ENCODE measurements at regions not wholly inside any gene's neighbourhood (a gene's known extent, or its start where the extent isn't known, plus 50 kb on each side); places are given as distances from the start of the nearest gene placed in this dataset.

DNA sequence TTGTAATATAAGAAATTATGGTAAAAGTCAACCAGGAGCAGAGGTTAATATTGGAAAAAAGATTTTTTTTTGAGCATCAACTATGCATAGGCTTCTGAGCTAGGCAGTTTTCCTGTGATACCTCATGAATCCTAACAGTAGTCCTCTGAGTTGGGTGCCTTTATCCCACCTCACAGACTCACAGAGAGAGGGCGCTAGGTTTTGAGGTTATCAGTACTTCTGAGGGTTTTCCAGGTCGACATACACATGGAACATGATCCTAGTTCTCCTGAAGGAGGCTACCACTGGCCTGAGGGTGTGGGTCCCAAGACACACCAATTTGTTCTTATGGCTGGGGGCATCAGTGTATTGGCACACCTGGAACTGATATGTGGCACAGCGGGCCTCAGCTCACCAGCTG is 358.8 kb upstream of the JAG1 start:
- no peak for DNase-seq (ENCODE audit: low spot score)

DNA sequence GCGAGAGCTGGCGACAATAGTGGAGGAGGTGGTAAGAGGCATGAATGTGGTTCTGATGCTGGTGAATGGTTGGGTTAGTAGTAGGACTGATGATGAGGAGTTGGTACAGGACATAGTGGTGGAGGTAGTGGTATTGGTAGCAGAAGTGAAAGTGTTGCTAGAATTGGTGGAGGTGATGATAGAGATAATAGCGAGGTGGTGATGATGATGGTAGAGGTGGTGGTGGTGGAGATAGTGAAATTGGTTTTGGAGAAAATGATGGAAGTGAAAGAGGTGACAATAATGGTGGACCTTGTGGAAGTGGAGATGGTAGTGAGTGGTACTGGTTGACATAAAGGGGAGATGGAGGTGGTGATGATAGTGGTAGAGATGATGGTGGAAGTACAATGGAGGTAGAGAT is 360.2 kb upstream of the JAG1 start:
- DNase-seq (ENCODE audit: low spot score) = no peak

DNA sequence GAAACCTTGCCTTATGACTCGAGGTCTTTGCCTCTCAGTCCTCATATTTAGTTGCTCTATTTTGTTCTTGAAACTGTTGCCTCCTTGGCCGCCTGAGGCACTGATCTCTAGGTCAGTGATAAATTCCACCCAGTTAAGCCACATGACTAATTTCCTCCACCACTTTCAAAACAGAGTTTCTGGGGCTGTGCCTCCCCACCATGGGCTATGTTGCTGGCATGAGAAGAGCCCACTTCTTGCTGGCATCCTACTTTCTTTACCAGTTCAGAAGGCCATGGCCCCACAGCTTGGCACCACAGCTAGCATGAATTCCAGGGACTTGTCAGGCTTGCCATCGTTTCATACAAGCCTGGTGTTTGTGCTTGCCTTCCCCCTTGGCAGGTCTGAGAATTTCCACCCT is 361.4 kb upstream of the JAG1 start:
- no peak for DNase-seq (ENCODE audit: low spot score)

DNA sequence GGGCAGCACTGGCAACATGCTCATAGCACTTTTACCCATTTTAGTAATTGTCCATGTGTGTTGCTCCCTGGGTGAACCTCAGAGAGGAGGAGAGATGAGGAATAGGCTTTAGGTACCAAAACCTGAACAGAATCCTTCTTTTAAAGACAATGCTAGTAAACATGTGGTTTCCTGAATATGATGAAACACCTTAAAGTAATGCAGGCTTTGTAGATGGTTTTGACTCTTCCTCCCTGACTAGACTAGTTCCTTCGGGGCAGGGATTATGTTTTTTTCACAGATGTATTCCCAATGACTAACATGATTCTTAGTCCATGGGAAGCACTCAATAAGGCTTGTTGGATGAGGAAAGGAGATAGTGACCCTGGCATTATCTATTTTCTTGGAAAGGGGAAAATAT is 367.6 kb upstream of the JAG1 start:
- no peak for DNase-seq (ENCODE audit: low spot score)

DNA sequence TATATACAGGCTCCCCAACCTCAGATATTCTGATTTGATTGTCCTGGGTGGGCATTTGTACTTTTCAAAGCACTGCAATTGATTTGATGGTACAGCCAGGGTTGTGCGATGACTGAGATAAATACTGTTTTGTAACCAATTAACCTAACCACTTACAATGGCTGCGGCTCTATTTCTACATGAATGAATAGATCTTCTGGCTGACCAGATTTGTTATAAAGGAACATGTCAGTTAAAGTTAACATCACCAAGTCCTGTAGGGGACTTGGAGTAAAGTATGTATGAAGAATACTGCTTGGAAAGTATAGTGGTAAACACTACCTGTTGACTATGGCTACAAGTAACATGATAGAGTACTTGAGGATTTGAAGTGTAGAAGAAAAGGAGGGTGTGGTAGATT is 369.2 kb upstream of the JAG1 start:
- no peak for DNase-seq (ENCODE audit: low spot score)

DNA sequence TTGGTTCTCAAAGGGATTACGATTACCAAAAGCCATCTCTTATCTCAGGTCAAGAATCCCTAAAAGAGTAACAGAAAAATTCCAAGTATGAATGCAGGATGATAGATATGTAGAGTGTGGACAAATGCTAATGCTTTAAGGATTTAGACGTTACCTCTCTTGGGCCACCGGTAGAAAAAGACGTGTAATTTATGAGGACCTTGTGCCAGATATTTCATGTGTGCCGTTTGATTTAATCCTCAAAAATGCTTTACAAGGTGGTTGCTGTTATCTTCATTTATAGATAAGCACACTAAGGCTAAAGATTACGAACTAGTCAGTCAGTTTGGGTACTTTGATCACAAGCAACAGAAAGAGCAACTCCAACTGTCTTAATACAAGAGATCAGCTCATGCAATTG is 370.8 kb upstream of the JAG1 start:
- DNase-seq (ENCODE audit: low spot score) = no peak

DNA sequence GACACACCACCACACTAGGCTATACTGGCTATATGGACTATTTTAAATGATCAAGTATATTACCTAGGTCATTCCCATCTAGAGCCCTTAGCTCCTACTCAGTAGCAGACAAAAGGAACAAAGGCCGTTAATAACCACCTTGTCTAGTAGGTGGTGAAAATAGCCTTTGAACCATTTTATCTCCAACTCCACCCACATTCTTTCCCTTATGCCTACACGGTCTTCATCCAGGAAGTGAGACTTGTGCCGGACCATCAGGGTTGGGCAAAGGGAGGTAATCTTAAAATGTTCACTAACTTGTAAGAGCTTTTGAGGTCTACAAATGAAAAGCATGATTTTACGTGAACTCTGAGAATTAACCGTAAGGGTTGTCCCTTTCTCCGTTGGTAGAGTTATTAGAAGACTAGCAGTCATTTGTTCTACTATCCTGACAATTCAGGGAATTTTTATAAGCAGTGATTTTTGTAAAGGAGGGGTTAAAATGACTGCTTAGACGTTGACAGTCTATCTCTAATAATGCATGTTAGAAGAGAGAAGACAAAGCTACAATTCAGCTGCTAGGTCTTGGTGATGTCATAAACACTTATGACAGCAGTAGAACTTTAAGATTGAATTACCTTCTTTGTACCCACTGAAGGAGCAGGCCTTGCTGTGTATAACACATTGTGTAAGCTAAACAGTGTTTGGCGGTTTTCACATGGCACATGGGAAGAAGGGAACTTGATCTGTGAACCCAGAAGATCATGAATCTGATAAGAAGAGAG is 371.8 kb upstream of the JAG1 start:
- peak; percentile 70 for DNase-seq (ENCODE audit: low spot score)

DNA sequence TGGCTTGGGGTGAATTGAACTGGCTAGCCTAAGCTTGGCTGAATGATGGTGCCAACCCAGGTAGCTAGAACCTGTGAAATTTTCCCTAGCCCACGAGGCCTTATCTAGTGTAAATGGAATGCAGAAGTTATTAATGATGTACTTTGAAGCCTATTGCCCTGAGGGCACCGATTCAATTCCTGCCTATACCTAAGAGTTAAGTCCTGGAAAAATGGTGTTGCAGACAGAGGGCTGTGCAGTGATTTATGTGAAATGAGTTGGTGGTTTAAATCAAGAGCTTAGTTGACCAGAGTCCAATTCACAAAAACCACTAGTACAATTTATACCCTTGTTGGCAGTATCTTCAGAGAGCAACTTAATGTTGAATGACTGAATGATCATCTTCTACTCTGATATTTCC is 373.8 kb upstream of the JAG1 start:
- peak; percentile 20 for DNase-seq (ENCODE audit: low spot score)

DNA sequence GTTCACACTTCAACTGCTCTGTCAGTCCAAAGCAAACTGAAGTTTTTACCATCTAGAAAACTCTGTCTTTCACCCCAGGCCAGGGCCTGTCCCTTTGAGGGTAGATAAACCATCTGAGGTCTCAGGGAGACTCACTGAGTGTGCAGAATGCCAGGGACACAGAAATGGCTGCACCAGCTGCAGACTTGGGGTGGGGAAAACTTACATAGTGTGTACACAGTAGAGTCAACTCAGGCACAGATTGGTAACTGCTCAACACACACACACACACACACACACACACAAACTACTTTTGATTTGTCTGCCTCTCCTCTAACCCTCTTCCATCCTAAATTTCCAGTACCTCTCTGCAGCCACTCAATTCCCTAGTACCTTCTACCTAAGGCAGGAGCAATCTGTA is 374.9 kb upstream of the JAG1 start:
- no peak for DNase-seq (ENCODE audit: low spot score)

DNA sequence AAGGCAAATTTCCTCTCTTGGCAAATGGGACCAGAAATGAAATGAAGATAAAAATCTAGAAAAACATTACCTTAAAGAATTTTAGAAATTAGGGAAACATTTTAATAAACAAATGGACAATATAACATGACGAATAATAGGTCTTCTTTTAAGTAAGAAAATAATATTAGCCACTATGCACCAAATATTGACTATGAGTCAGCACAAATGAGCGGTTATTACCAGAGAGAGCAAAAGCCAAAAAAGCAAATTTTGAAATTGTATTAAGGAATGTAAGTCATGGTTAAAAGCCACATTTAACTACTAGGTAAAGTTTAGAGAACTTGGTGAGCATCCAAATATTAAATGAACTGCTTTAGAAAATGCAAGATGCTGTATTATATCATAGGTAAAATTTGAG is 376.6 kb upstream of the JAG1 start:
- DNase-seq (ENCODE audit: low spot score) = no peak

DNA sequence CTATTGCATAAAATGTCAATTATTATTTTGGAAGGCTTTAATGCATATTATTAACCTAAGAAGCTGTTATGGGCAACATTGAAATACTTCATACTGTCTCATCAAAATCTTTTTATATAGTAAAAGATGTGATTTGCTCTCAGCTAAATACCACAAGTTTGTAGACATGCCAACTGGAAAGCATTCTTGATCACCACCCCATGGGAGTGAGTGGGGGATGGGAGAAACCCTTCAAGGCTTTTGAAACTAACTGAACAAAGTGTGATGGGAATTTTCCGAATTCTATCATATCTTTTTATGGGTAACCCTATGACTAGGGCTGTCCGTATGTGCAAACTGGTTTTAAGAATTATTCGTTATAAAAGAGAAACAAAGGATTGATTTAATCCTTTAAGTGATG is 377.3 kb upstream of the JAG1 start:
- no peak for DNase-seq (ENCODE audit: low spot score)

DNA sequence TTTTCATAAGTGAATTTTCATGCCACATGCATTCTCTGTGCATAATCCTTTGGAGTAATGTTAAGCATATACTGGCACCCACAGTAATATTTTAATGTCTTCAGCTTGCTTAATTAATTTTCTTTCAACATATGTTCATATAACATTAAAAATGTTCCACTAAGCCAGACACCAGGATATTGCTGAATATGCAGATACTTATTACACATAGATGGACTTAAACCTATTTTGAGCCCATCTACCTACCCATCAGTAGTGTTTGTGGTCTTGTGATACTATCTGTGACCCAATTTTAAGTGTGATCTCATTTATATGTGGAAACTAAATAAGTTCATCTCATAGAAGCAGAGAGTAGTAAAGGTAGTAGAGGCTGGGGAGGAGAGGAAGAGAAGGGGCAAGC is 379.5 kb upstream of the JAG1 start:
- DNase-seq (ENCODE audit: low spot score) = no peak

DNA sequence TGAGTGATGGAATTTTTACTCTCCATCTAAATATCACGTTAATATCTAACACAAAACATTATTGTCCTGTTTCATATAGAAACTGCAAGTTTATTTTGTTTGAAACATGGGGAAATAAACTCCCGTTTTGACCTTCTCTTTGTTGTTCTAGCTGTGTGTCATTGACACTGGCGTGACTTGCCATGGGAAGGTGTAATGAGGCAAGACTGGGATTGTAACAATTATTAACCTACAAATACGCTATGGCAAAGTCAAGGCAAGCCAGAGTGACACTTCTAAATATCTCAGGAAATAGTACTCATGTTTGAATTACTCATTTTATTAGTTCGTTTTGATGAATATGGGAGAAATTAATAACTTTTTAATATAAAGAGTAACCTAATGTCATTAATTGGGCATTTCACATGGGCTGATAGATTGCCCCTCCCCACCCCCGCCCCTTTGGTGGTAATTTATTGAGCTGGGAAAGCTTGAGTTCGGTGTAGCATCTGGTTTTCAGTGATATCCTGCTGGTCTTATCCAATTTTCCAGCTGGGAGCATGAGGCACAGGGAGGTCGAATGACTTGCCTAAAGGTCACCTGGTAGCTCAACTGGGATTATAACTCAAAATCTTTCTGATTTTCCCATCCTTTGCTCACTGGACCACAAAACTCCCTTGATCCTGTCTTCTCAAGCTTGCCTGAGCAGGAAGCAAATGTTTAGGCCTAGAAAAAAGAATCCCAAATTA is 380.6 kb upstream of the JAG1 start:
- no peak for DNase-seq (ENCODE audit: low spot score)

DNA sequence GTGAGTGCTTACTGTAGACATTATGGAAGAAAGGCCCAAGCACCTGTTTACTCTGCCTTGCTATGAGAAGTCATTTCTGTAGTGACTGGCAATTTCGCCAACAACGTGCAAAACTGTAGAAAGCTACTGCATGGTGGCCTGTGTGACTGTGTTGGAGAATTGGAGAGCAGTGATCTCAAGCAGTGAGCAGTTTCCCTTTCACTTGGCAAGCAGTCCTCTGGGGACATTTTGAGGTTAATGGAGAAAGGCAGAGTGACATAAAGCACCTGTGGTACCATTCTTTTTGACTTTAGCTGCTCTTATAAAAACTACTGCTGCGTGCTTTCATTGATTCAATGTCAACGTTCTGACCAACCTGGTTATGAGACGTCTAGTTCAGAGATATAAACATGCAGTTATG is 382.6 kb upstream of the JAG1 start:
- no peak for DNase-seq (ENCODE audit: low spot score)

DNA sequence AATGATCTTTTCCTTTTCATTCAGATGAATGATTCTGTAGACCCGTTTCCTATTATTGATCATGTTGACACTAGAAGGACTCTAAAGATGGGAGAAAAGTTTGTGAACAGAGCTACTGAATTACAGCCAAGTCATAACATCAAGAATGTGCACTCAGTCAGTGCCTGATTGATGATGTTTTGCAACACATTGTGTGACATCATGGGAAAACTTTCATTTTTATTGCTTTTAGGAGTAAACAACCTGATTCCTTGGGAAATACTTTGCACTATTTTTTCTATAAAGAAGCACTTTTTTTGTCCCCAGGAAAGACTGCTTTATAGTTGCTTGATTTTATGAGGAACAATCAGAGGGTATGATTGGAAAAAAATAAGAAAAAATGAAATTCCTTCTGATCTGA is 383.8 kb upstream of the JAG1 start:
- no peak for DNase-seq (ENCODE audit: low spot score)

DNA sequence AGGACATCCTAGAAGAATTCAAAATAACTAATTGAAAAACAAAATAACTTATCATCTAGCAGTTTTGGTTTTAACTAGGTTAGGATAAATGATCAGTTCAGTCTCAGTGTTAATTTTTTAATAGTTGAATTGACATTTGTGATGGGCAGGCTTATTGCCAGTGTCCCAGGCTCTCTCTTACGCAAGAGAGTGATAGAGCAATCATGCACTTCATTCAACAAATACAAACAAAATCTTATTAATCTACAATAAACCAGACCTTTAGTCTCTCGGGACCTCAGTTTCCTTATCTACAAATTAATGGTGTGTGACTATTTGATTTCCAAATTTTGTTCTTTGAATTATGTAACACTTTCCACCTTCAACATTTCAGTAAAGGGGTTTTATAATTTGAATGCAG is 385.9 kb upstream of the JAG1 start:
- no peak for DNase-seq (ENCODE audit: low spot score)

DNA sequence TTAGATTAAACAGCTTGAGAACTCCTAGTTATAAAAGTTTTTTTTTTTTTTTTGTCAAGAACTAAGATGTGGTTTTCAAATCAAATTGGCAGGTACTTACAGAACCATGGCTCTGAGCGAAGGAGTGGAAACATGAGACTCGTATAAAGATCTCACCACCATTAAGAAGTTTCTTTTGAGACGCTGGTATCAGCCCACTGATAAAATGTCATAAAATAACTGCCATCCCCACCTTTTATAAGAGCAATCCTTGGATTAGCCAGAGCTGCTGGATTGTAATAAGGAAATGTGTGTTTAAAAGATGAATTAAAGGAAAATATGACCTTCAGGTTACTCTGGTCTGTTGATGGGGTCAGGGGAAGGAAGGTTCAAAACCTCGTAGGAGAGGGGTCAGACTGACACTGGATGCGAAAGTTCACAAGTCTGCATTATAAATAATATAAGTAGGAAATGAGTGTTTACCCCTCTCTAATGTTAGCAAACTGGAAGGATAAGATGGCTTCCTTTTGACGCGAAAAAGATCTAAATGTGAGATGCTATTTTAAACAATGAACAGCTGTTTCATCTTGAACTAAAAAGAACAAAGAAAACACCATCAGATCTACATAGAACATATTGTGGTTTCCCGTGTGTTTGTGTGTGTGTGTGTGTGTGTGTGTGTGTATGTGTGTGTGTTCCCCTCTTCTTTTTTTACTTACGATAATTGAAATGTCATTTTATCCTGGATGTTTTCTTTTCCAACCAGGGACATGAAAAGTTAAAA is 386.8 kb upstream of the JAG1 start:
- no peak for DNase-seq (ENCODE audit: low spot score)

DNA sequence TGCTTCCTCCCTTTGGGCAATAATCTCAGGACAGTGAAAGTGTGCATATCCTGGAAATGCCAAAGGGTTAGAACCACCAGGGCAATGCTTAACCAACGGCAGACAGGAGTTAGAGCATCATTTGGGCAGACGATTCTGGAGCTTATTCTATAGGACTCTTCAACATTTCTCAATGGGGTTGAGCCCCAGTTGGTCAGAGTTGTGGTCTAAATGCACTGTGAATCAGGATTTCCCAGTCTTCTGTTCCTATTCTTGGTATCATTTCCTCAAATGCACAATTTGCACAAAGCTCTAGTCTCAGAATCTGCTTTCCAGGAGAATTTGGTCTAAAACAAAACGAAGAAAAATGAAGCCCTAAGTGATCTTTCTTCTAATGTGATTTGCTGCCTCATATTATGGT is 389.6 kb upstream of the JAG1 start:
- no peak for DNase-seq (ENCODE audit: low spot score)

DNA sequence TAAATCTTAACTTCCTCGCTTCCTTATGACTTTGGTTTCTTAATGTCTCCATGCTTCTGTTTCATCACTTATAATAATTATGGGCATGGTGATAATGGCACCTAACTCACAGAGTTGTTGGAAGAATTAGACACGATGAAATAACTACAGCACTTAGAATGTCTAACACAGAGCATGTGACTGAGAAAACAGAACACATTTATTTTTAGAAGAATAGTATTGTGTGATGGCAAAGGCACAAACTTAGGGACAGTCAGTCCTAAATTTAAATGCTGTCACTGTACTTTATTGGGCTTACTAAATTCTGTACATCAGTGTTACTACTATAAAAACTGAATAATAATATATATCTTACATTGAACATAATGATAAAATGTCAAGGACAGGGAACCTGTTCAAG is 391.1 kb upstream of the JAG1 start:
- no peak for DNase-seq (ENCODE audit: low spot score)

DNA sequence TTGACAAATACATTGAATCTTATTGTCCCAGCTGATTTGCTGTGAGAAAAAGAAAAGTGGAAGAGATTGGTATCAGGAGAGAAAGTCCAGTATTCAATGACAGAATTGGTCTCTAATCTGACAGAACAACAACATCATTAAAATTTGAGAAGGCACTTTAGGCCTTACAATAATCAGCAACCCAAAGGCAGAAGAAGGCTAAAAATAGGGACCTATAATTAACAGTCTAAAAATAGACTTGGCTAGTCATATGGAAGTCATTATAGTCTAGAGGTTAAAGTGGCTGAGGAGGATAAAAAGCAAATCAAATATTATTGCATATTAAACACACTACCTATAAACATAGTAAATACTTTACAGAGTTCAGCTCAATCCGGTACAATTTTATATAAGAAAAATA is 393.6 kb upstream of the JAG1 start:
- DNase-seq (ENCODE audit: low spot score) = no peak

DNA sequence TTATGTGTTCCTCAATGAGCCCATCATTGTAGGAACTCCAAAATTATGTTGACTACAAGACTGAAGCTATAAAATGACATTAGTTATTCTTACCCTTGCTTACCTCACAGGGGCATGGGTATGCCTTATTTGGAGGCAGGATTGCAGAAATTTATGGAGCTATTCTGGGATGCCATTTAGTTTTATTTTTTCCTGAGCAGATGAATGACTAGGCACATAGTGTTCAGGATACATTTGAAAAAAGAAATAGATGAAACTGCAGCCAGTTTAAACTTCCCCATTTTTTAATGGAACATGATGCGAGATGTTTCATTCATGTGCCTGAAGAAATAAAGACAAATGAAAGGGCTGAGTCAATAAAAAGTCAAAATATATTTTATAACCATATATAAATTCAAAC is 399.2 kb upstream of the JAG1 start:
- DNase-seq (ENCODE audit: low spot score) = no peak

DNA sequence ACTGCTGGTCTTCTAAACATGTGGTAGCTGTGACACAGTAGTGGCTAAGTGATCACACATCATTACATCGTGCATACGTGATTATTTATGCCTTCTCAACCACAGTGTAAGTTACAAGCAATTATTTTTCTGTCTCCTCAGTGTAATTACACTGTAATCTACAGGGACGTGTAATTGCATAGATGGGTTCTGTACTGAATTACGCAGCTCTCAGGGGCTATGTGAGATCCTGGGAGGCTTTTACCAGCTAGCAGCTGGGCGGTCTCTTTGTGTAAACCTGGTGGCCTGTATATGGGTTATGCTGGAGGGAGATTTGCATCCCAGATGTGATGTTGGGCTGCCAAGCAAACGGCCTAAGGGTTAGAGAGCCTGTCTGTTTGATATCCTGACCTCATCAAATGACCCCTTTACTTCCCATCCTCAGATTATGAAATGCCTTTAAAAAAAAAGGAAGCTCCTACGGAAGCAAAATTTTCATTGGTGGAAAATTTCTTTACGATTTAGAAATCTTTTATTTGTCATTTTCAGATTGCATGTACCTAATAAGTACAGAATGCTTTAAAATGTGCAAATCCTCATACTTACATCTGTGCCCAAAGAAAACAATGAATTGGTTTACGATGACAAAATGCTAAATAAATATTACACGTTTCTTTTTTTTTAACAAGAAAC is 402.8 kb upstream of the JAG1 start:
- DNase-seq (ENCODE audit: low spot score) = no peak

Data from HT-29 (cell line).